HG02588 (cell line): ENCODE measurements at regions not wholly inside any gene's neighbourhood (a gene's known extent, or its start where the extent isn't known, plus 50 kb on each side); places are given as distances from the start of the nearest gene placed in this dataset.
"Not testable (repeated sequence)": the region's sequence is repeated elsewhere in the genome, so short reads cannot be mapped to it uniquely, and the experiment has no call there.

ENCODE experiments used
- ATAC-seq: cut with Tn5 transposase; IDR thresholded peaks from one replicate; pipeline ENCODE4 v1.9.1; 2021; ENCODE audit warnings: mild to moderate bottlenecking, moderate library complexity; ENCODE audit not compliant: unreplicated experiment

DNA sequence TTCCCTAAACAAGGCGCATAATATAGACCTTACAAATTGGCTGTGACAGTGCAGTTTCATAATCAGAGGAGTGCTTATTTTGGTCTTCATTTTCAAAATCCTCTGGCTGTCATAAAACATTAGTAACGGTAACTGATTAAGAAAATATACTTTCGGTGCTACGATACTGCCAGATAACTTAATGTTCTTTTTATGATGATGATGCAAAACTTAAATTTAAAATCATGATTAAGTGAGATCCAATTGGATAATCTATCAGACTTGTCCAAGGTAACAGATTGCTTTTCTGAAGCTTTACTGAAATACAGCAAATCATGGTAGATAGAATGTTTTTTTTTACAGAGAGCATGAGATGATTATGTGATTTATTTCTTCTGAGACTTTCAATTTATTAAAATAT is 364.2 kb upstream of the CNTN3 start:
- no peak for ATAC-seq

DNA sequence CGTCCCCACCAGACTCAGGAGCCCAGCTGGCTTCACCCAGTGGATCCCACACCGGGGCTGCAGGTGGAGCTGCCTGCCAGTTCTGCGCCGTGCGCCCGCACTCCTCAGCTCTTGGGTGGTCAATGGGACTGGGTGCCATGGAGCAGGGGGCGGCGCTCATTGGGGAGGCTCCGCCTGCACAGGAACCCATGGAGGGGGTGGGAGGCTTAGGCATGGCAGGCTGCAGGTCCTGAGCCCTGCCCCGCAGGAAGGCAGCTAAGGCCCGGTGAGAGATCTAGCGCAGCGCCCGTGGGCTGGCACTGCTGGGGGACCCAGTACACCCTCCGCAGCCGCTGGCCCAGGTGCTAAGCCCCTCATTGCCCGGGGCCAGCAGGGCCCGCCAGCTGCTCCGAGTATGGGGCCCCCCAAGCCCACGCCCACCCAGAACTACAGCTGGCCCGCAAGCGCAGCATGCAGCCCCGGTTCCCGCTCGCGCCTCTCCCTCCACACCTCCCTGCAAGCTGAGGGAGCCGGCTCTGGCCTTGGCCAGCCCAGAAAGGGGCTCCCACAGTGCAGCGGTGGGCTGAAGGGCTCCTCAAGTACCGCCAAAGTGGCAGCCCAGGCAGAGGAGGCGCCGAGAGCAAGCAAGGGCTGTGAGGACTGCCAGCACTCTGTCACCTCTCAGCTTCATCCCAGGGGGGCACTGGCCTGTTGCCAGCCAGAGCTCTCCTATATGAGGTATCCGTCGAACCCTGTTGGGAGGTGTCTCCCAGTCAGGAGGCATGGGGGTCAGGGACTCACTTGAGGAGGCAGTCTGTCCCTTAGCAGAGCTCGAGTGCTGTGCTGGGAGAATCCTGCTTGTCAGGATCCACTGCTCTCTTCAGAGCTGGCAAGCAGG is 370.8 kb upstream of the CNTN3 start:
- ATAC-seq: not testable (repeated sequence)

- ATAC-seq: no peak
Observed at GRCh38 chr3:74988095-74988494, 373.6 kb upstream of the CNTN3 start.

GRCh38 chr3:74992898-74993297 is 378.4 kb upstream of the CNTN3 start:
- no peak for ATAC-seq

DNA sequence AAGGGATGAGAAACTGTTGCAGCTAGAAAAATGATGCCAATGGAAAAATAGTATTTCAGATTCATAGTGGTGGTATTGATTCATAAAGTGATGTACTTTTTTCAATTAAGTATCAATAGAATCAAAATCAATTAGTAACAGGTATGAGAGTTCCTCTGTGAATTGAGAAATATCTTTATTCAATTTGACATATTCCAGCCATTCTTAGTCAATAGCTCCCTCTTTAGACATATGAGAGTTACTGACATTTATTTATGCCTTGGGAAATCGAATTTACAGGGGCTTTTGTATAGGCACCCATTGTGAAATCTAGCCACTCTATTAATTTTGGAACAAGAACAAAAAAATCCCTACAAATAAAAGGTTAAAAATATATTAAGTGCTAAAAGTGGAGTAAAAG is 386.9 kb upstream of the CNTN3 start:
- ATAC-seq: no peak

- no peak for ATAC-seq
Observed at GRCh38 chr3:75012791-75013331, 398.4 kb upstream of the CNTN3 start.

DNA sequence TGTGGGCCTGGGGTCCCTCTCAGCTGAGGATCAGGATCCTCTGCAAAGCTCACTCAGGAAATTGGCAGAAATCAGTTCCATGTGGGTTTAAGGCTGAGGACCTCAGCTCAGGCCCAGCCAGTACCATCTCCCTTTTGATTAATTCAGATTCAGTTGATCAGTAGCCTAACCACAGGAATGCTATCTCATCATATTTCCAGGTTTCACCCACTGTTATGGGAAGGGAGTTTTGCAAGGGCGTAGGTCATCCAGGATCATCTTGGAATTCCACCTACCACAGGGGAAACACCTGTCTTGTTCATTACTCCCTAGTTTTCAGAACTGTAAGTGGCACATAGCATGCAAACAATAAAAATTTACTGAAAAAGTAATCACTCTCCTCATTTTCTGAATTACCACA is 399.5 kb upstream of the CNTN3 start:
- no peak for ATAC-seq

DNA sequence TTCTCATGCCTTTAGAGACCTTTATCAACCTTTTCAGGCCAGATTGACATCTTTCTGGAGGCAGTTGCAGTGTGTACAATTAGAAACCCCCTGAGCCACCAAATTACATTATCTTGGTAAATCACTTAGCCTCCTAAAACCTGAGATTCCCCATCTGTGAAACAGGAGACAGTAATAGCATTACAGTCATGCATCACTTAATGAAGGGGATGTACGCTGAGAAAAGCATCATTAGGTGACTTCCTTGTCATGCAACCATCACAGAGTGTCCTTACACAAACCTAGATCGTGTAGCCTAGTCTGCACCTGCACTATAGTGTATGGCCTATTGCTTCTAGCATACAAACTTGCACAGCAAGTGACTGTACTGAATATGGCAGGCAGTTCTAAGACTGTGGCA is 400.8 kb upstream of the CNTN3 start:
- no peak for ATAC-seq

DNA sequence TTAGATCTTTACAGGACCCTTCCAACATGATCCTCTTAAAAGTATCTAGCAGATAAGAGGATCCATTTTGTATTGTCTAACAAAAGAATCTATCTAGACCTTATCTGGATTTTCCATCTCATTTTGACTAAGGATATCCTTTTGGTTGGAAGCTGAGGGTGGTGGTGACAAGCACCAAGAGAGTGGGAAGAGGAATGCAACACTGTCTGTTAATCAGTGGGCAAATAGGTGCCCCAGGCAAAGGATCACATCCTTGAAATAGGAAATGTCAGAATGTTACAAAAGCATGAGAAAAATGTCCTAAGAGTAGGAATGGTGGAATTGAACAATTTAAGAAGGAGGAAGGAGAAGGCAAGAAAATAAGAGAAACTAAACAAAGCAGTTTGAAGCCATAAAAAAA is 420.7 kb upstream of the CNTN3 start:
- ATAC-seq: no peak

- no peak for ATAC-seq
Observed at GRCh38 chr3:75042941-75043340, 428.5 kb upstream of the CNTN3 start.

GRCh38 chr3:75048650-75049049 is 434.2 kb upstream of the CNTN3 start:
- no peak for ATAC-seq

DNA sequence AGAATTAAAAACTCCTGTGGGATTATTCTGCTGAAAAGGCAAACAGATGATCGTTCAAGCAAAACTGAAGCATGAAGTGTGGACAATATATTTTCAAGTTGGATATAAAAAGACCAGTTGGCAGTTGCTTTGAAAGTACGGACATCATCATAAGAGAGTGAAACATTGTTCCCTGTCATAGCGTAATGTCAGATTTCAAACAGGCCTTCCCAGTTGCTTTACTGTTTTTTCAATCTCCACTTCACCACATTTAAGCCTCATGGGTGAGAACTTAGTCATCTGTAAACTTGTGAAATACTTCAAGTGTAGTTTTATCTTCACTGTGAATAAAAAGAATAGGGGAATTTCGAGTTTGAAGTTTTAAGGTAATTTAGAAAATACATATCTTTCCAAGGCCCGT is 435.1 kb upstream of the CNTN3 start:
- ATAC-seq: no peak

- ATAC-seq: no peak
Observed at GRCh38 chr3:75059120-75059519, 444.7 kb upstream of the CNTN3 start.

GRCh38 chr3:75061806-75062205 is 447.3 kb upstream of the CNTN3 start:
- no peak for ATAC-seq

DNA sequence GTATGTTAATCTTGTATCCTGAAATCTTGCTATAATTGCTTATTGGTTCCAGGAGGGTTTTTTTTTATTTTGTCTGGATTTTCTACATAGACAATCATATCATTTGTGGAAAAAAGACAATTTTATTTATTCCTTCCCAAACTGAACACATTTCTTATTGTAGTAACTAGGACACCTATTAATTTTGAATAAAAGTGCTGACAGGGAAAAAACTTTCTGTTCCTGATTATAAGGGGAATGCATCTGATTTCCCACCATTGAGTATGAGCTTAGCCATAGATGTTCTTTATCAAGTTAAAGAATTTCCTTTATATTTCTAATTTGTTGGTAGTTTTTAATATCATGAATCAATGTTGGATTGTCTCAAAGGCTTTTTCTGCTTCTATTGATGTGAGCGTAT is 460.7 kb upstream of the CNTN3 start:
- no peak for ATAC-seq

DNA sequence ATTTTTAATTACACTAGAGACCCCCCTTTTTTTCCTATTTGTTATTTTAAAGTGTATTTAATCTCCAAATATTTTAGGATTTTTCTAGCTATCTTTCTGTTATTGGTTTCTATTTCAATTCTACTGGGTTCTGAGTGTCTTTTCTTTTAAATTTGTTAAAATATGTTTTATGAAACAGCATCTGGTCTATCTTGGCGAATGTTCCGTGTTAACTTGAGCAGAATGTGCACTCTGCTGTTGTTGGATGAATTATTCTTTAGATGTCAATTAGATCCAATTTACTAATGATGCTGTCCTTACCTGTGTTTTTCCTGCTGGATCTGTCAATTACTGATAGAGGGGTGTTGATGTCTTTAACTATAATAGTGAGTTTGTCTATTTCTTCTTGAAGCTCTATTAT is 462.0 kb upstream of the CNTN3 start:
- no peak for ATAC-seq

DNA sequence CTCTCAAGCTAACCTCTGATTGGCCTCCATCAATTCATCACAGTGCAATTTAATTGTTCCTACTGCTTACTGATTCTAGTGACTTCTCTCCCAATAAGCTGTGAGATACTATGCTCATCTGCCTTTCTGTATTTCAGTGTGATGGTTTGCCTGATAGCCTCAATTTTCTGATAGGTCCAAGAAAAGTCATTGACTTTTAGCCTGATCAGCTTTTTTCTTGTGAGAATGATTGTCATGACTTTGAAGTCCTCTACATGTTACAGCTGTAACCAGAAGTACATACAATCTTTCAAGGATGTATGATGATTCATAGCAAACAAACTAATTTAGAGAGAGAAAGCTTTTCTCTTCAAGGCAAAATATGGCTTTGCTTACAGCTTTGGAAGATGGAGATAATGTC is 463.8 kb upstream of the CNTN3 start:
- no peak for ATAC-seq

- ATAC-seq: no peak
Observed at GRCh38 chr3:75082845-75083244, 468.4 kb upstream of the CNTN3 start.

DNA sequence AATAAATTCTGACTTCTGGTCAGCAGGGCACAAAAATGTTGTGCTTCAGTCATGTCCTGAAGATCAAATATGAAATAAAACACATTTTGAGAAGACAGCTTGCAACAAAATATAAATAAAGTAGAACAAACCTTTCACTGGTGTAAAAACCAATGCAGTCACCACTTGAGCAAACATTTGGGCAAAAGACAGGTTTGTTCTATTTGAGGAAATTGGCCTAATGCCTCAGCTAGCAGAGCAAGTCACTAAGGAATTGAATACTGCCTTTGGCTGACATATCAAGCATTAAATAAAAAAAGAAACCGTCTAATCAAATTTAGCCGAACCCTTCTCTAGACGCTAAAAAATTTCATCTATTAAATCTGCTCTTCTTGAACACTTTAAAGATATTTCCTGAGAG is 475.4 kb upstream of the CNTN3 start:
- ATAC-seq: no peak

DNA sequence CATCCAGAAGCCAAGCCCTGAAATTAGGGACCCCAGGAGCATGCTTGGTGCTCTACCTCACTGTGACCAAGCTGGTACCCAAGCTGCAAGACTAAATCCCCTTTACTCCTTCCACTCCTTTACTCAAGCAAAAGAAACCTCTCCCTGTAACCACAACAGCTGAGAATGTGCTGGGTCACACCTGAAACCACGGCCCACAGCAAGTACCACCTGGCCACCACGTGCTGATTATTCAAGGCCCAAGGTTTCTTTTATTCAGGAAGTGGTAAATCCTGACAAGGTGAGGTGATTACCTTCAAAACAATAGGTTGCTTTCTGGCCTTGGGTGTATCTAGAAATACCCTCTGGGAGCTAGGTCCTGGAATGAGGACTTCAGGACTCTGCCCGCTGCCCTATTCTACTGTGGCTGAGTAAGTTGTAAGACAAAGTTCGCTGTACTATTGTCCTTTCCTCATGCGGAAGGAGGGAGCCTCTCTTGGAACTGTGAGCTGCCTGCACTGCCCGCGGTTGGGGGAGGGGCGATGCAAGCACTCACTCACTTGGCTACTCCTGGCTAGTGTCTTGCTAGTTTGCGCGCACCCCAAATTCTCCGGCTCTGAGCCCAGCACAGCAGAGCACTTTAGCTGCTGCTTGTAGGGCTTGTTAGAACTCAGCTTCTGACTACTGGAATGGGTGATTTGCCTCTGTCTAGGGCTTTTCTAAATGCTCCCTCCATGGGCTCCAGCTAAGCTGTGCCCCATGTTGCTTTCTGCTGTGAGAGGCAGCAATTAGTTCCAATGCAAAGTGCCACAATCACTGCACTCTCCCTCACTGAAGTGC is 487.1 kb upstream of the CNTN3 start:
- ATAC-seq: no peak

DNA sequence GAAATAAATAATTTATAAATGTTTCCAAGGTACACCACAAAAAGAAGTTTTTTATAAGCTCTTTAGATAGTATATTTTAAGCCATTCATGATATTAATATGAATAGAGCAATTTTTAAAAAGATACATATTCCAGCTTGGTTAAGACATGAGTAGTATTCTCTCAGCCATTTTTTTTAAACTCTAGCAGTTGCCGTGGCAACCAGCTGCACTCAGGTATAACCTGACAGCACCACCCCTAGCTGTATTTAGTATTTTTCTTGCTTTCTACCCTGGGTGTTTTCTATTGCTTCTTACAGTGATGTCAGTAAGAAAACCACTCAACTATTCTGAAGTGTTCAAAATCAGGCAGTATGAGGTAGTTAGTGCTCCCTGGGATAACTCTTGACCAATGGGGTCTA is 496.3 kb upstream of the CNTN3 start:
- no peak for ATAC-seq

DNA sequence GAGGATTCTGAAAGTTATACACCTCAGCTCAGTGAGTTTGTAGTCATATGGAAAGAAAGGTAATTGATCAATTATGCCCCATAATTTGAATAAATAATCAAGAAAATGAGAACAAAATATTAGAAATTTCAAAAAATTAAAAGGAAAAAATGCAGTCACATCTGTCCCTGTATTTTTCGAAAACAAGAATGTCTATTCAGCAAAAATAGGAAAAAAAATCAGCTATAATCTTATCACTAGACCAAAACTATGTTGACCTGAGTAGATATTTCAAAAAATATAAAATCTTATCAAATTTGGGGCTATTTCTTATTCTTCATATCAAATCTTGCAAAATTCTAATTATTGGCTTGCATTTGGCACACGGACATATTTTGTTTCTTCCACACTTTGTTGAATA is 501.2 kb upstream of the CNTN3 start:
- no peak for ATAC-seq
